HepG2 (cell line): ENCODE measurements at regions not wholly inside any gene's neighbourhood (a gene's known extent, or its start where the extent isn't known, plus 50 kb on each side); places are given as distances from the start of the nearest gene placed in this dataset.

ENCODE experiments used
- HDAC2 ChIP-seq: sonication (generic); formaldehyde crosslinking; IDR thresholded peaks from 2 replicates; pipeline ENCODE4 v1.4.0; 2020; ENCODE audit warnings: missing genetic modification reagents
- TF ChIP-seq, protein P1 (sequence below): sonication (generic); formaldehyde crosslinking; IDR thresholded peaks from 2 replicates; pipeline ENCODE4 v1.5.0; 2020; ENCODE audit warnings: missing genetic modification reagents
- TF ChIP-seq, protein P2 (sequence below): sonication (generic); formaldehyde crosslinking; IDR thresholded peaks from 2 replicates; pipeline ENCODE4 v1.5.0; 2020; ENCODE audit warnings: missing genetic modification reagents, mild to moderate bottlenecking, borderline replicate concordance

DNA sequence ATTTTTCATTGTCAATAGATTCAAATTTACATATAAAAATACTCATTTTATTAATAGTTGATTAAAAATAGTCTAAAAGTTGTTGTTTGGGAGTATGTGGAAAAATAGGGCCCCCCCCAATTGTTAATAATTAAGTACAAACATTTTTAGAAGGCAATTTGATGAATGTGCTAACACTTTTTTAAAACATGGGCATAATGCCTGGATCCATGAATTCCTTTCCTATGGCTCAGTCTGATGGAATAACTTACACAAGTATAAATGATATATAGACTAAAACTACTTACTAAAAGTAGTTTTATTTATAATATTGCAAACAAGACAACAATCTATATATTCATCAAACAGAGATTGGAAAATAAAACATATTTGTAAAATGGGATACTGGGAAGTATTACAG is 247.2 kb upstream of the LRRN1 start:
- no peak for TF ChIP-seq HDAC2
- TF ChIP-seq, protein P1, sequence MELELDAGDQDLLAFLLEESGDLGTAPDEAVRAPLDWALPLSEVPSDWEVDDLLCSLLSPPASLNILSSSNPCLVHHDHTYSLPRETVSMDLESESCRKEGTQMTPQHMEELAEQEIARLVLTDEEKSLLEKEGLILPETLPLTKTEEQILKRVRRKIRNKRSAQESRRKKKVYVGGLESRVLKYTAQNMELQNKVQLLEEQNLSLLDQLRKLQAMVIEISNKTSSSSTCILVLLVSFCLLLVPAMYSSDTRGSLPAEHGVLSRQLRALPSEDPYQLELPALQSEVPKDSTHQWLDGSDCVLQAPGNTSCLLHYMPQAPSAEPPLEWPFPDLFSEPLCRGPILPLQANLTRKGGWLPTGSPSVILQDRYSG (CRISPR knock-in tag) = no peak
- TF ChIP-seq, protein P2, sequence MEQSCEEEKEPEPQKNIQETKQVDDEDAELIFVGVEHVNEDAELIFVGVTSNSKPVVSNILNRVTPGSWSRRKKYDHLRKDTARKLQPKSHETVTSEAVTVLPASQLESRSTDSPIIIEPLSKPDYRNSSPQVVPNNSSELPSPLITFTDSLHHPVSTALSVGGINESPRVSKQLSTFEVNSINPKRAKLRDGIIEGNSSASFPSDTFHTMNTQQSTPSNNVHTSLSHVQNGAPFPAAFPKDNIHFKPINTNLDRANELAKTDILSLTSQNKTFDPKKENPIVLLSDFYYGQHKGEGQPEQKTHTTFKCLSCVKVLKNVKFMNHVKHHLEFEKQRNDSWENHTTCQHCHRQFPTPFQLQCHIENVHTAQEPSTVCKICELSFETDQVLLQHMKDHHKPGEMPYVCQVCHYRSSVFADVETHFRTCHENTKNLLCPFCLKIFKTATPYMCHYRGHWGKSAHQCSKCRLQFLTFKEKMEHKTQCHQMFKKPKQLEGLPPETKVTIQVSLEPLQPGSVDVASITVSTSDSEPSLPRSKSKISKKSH (CRISPR knock-in tag) = no peak
